ENCODE measurements at regions not wholly inside any gene's neighbourhood (a gene's known extent, or its start where the extent isn't known, plus 50 kb on each side); places are given as distances from the start of the nearest gene placed in this dataset.

DNA sequence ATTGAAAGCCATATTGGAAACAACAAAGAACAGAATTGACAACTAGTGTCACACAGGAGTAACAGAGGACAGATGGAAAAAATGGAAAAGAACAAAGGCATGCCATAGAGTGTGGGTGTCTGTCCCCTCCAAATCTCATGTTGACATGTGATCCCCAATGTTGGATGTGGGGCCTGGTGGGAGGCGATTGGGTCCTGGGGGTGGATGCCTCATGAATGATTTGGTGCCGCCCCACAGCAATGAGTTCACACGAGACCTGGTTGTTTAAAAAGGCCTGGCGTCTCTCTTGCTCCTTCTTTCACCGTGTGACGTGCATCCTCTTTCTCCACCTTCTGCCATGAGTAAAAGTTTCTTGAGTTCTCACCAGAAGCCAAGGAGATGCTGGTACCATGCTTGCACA lies 87.4 kb upstream of the GPR26 start:
- Histone ChIP-seq H3K4me2 (ENCODE audit: low read depth, low read length) (no peak overlapping the region), H3K36me3 (replicated peaks in 1 of 2; ENCODE audit: control insufficient read depth in 1 of 2, insufficient read depth in 2 of 2, low read length in 2 of 2) (no peaks in the 10 kb centered on the region), H3K4me3 (replicated peaks in 1 of 3; ENCODE audit: insufficient read depth in 1 of 3, low read depth in 2 of 3, low read length in 3 of 3) (no peak overlapping the region), H3K27ac (ENCODE audit: extremely low read length, insufficient read depth, low read length) (no peak overlapping the region), H2AFZ (ENCODE audit: low read length) (no peak overlapping the region), H3K9me3 (ENCODE audit: low read length) (no peaks in the 10 kb centered on the region), H4K20me1 (ENCODE audit: insufficient read depth, low read length) (no peaks in the 10 kb centered on the region), H3K9ac (ENCODE audit: insufficient read depth, low read depth, low read length) (no peak overlapping the region), H3K27me3 (ENCODE audit: control insufficient read depth in 1 of 2, insufficient read depth in 2 of 2, low read length in 2 of 2) (peaks cover 0 to 14% of the 10 kb centered on the region in 2 experiments; a peak in 3 of 5 replicates), H3K79me2 (ENCODE audit: insufficient read depth, low read length) (no peaks in the 10 kb centered on the region), H3K4me1 (ENCODE audit: insufficient read depth, low read length) (peaks cover 7% of the 10 kb centered on the region; the same call in 1 of the 2 replicates)
- in situ Hi-C loops (cut with HindIII; ENCODE audit: extremely low pct_ligation_motif_present, low pct_unique_long_range_greater_than_20kb) (no loop called here), intact Hi-C loops (cut with micrococcal nuclease; ENCODE audit: unreplicated experiment) (no loop called here)
- no peak for TF ChIP-seq NFKBIZ (CRISPR knock-in tag; IDR thresholded peaks at IDR 0.05)
- no peak for TF ChIP-seq CBX2 (IDR thresholded peaks at IDR 0.05; ENCODE audit: low read depth, low read length)
- no peak for TF ChIP-seq CBX2 (CRISPR knock-in tag; IDR thresholded peaks at IDR 0.05; ENCODE audit: low read depth)
- TF ChIP-seq TGIF2 (CRISPR knock-in tag; IDR thresholded peaks at IDR 0.05) = no peak
- no peak for TF ChIP-seq SPEN (CRISPR knock-in tag; IDR thresholded peaks at IDR 0.05; ENCODE audit: low read depth)
- no peak for TF ChIP-seq BHLHE40 (IDR thresholded peaks at IDR 0.05; ENCODE audit: low read length)
- no peak for TF ChIP-seq SOX13 (IDR thresholded peaks at IDR 0.05)
- TF ChIP-seq SOX13 (CRISPR knock-in tag; conservative IDR thresholded peaks at IDR 0.05 in 1 of 2, IDR thresholded peaks at IDR 0.05 in 1 of 2) = no peak
- no peak for TF ChIP-seq ZNF605 (CRISPR knock-in tag; IDR thresholded peaks at IDR 0.05)
- no peak for TF ChIP-seq YY1 (IDR thresholded peaks at IDR 0.05; ENCODE audit: insufficient read depth, insufficient replicate concordance, low read depth, low read length)
- TF ChIP-seq PATZ1 (CRISPR knock-in tag; IDR thresholded peaks at IDR 0.05) = no peak
- TF ChIP-seq ZNF644 (CRISPR knock-in tag; IDR thresholded peaks at IDR 0.05; ENCODE audit: low read depth) = no peak
- TF ChIP-seq NPAS2 (CRISPR knock-in tag; IDR thresholded peaks at IDR 0.05; ENCODE audit: borderline replicate concordance) = no peak
- TF ChIP-seq, protein P1, sequence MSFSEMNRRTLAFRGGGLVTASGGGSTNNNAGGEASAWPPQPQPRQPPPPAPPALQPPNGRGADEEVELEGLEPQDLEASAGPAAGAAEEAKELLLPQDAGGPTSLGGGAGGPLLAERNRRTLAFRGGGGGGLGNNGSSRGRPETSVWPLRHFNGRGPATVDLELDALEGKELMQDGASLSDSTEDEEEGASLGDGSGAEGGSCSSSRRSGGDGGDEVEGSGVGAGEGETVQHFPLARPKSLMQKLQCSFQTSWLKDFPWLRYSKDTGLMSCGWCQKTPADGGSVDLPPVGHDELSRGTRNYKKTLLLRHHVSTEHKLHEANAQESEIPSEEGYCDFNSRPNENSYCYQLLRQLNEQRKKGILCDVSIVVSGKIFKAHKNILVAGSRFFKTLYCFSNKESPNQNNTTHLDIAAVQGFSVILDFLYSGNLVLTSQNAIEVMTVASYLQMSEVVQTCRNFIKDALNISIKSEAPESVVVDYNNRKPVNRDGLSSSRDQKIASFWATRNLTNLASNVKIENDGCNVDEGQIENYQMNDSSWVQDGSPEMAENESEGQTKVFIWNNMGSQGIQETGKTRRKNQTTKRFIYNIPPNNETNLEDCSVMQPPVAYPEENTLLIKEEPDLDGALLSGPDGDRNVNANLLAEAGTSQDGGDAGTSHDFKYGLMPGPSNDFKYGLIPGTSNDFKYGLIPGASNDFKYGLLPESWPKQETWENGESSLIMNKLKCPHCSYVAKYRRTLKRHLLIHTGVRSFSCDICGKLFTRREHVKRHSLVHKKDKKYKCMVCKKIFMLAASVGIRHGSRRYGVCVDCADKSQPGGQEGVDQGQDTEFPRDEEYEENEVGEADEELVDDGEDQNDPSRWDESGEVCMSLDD (CRISPR knock-in tag; IDR thresholded peaks at IDR 0.05; ENCODE audit: borderline replicate concordance) = no peak
- no peak for TF ChIP-seq SMAD3 (CRISPR knock-in tag; IDR thresholded peaks at IDR 0.05)
- TF ChIP-seq MLXIP (CRISPR knock-in tag; IDR thresholded peaks at IDR 0.05; ENCODE audit: borderline replicate concordance) = no peak
- 0% methylated on average over 4 of the region's 6 CpGs for WGBS (ENCODE audit: low lambda C conversion rate)
- no TSS peak for BruUV-seq (replicated peaks)
- ChIA-PET CTCF (ENCODE audit: low intra/inter-chr PET ratio, low total read pairs) (no interaction called here), POLR2A (no interaction called here)
- ATAC-seq = no peak
- FAIRE-seq = no peak
- DNase-seq (ENCODE audit: low spot score) = no peak

Measured in HepG2 (cell line).